Fibroblast of gingiva (primary cell): ENCODE measurements at regions not wholly inside any gene's neighbourhood (a gene's known extent, or its start where the extent isn't known, plus 50 kb on each side); places are given as distances from the start of the nearest gene placed in this dataset.
"Not testable (repeated sequence)": the region's sequence is repeated elsewhere in the genome, so short reads cannot be mapped to it uniquely, and the experiment has no call there.

ENCODE experiments used
- DNase-seq: peaks from one replicate; pipeline ENCODE4 v3.0.0-alpha.2; 2011; ENCODE audit warnings: low read depth

DNA sequence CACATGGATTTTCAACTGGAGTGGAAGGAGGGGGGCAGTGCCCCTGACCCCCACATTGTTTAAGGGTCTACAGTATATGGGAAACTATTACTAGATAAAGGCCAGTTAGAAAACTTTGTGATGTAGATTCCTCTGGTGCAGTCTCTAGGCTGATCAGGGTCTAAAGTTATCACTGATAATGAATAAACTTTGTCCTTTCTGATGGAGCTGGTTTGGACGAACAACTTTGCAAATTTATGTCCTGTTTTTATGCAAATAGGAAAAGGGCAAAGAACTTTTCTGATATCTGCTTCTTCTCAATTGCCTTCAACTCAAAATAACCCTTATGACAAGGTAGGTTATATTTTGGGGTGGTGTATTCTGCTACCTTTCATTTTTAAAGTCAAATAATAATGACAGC is 829.2 kb upstream of the ACVR2A start:
- no peak for DNase-seq

DNA sequence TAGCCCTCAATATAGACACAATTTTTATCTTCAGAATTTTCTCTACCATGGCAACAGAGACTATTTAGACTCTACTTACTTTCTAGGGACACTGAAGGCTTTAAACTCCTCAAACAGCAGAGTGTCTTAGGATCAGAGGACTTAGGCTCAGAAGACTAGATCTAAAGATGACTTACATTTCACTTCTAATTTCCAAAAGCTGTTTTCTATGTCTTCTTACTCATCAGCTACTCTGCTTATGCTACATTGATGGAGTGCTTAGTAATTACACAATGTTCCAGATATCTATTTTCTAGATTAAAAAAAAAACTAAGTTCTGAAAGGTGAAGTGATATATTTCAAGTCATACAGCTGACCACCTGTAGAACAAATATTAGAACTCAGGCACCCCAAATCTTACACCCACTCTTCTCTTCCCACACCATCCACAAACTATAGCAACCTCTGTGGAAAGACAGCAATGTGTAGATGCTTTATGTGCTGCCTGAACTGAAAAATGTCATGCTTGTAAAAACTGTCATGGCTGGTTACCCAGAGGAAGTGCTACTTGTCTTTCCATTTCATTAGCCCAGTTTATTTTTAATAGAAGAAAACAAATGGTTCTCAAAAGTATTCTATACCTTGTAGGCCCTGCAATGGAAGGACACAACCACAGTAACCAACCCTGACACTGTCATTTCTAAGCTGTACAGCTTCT is 831.0 kb upstream of the ACVR2A start:
- no peak for DNase-seq

DNA sequence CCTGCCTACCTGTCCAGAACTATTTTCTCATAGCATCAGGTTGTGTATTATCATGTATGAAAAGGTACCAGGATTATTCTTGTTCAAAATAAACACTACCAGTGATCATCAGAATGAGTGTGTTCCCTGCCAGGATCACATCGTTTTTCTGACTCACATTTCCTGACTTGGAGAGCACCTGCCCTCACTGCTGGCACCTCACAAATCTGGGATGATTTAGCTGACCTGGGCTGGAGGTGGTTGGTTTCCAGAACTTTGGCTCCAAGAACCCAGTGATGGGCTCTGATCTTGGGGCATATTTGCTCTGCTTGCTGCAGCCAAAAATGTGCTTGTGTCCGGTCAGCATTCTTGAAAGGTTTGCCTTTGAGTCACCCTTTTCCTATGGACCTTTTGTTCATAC is 836.3 kb upstream of the ACVR2A start:
- DNase-seq, result no peak

DNA sequence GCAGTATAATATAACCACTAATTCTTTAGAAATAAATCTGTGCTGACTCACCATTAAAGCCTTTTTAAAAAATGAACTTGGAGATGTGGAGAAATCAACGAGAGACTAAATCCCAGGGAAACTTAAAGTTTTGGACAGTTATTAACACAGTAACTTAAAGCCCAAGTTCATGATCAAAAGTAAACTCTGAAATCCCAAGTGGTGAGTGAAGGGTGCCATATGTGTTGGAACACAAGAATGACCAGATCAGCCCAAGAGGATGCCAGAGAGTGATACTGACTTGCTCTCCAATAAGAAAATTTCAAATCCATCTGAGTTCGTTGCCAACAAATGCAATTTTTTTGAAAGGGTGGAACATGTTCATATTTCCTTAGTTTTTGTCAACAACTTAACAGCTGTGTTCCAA is 838.1 kb upstream of the ACVR2A start:
- peak; percentile 95 for DNase-seq

DNA sequence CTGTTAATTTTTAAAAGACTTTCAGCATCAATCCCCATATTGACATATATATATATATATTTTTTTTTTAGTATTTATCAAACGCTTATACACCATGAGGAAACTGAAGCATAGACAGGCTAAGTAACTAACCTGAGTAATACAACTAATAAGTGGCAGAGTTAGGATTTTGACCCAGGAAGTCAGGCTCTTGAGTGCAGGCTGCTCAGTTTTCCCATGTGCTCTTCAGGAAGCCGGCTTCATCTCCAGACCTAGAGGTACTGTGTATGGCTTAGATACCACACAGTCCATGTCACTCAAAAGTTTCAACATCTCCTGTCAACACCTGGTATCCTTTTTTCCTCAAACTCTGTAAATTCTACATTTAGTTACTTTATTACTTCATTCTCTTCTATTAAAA is 841.7 kb upstream of the ACVR2A start:
- no peak for DNase-seq

DNA sequence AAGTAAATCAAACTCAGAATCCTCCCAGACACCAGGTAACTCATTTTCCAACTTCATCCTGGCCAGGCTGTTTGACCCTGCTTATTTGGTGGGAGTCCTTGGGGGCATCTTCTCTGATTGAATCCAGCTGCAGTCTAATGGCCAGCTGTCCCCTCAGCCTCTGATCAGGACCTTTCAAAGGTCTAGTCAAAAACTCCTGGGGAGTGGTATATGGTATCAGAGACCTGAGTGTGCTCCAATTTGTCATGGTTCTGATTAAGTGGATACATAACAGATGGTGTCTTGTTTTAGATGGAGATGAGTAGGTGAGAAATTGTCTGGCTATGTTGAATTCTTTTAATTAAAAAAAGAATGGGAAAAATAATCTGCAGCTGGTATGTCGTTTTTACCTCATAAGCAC is 842.6 kb upstream of the ACVR2A start:
- DNase-seq, result no peak

DNA sequence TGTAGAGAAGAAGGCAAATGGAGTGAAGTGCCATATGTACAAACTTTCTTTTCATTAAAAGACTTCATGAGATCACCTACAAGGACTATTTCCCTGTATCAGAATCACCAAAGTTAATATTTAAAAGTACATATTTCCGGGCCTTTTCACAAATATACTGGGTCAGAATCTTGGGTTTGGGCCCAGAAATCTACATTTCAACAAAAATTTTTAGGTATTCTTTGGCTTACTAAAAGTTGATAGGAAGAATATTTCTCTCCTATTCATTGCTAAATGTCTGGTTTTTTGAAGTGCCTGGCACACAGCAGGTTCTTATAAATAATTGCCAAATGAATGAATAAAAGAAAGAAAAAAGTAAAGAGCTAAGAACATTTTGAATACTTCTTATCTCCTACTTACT is 843.8 kb upstream of the ACVR2A start:
- DNase-seq, result no peak

DNA sequence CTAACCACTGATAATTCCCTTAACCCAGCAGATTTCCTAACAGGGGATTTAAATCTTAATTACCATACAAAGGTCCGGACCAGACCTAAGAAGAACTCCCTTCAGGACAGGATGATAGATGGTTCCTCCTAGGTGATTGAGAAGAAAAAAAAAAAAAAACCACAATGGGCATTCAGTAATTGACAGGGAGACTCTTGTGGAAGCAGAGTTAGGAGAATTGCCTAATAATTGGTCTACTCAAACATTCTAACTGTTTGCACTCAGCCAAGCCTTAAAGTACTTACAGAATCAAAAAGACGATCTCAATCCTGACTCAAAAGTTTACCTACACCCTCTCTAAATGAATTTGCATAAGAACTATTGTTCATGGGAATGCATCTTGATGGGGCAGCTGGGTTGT is 844.7 kb upstream of the ACVR2A start:
- DNase-seq, result not testable (repeated sequence)

DNA sequence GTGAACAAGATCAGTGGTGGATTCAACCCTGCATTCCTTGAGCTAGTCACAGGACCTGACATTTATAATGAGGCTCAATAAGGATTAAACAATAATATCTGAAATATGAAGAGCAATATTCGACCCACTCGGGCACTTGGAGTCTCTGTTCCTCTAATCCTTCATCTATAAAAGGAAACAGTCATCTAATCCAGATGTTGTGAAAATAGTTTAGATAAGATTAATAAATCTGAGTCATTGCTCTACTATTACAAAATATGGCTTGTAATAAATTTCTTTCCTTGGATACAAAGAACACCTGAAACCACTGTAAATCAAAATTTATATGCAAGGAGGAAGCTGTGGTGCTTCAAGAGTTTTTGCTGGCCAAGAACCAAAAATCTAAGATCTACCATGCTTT is 846.9 kb upstream of the ACVR2A start:
- DNase-seq, result peak; percentile 21

DNA sequence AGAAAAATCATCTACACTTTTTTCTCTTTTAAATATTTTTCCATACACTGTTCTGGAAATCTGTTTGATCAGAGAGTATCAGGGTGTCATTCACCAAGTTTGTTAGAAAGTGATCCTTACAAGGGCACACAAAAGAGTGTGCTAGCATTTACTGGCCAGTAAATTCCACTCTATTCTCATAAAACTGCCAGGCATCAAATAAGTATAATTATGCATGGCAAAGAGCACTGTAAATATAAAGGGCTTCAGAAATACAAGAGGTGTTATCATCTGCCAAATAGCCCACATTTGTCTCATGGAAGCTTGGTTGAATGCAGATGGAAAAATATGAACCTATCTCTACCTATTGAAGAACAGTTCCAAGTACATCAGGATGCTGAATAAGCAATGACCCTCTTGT is 847.3 kb upstream of the ACVR2A start:
- no peak for DNase-seq

DNA sequence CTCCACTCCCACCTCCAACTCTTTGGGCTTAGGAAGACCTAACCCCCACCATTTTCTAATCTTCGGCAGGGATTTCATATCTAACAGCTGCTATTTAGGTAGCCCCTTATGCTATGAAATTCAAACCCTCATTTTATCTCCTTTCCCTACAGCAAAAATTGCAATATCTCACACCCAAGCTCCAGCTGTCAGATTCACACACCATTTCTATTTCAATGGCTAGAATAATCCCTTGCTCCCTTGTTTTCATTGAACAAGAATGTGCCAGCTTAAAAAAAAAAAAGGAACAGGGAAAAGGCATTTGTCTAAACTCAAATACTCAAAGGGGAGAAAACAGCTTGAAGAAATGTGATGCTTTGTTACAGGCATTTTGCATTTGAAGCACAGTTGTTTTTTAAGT is 850.6 kb upstream of the ACVR2A start:
- DNase-seq, result no peak

DNA sequence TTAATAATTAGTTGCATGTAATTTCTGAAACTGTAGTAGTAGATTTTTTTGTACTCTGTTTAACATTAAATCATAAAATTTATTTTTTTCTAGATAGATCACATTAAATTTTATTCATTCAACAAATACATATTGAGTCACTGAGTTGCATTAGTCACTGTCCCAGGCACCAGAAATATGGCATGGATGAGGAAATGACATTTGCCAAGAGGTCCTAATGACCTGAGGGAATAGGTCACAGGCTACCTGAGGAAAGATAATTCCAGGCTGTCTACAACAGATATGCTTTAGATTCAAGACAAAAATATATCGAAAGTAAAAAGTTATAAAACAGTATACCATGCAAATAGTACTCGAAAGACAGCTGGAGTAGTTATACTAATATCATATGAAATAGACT is 852.4 kb upstream of the ACVR2A start:
- no peak for DNase-seq

DNA sequence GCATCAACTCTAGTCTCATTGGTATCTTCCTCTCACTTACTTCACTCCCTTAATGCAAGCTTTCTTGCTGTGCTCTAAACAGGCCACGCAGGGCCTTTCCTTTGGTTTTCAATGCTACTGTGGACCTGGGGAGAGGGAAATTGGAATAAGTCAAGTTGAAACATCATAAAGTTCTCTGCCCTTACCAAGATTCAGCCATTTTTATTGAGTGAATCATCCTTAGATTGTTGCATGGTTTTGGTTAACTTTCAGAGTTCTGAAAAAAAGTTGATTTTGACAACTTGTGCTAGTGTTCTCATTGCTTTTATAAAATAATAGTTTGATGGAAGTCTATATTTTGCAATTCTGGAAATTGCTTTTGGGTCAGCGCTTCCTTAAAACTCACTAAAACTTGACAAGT is 852.8 kb upstream of the ACVR2A start:
- DNase-seq, result no peak

DNA sequence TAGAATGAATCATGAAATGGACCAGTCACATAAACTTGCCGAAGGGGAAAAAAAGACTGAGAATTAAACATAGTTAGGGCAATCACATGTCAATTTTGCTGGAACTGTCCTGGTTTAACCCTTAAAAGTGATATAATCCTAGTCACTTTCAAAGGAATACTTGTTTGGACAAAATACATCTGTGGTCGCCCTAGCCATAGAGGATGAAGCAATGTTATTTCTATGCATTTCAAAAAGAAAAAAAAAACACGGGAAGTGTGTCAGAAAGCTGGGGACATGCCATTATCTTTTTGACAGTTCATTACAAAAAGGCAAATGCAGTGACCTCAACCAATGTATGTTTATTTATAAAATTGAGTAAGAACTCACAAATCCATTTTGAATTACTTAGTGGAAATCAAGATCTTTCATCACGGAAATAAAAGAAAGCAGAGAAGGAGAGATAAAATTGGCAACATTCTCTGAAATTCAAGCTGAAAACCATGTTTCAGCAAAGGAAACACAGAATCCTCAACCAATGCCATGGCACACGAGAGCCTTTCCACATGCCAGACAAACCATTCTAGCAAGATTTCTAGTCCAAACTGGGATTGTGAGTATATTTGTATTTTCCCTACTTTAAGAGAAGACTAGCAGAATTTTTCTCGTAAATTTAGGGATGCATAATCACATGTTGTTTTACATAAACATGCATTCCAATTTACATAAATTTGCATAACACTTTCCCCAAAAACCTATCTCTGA is 854.3 kb upstream of the ACVR2A start:
- DNase-seq, result peak; percentile 96

DNA sequence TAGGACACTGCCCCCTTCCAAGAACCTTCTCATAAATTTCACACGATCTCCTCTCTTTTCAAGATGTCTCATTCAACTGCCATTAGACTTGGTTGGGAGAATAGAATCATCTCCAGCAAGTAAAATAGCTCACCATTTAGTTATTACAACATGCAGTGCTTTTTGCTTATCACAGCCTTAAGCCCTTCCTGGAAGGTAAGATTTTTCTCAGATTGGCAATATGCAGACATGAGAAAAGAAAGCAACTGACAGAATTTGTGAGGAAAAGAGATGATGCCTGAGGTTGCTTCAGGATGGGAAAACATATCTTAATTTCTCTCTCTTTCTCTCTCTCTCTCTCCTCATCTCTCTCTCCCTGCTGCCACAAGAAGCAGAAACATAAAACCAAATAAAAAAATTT is 855.1 kb upstream of the ACVR2A start:
- DNase-seq, result no peak

DNA sequence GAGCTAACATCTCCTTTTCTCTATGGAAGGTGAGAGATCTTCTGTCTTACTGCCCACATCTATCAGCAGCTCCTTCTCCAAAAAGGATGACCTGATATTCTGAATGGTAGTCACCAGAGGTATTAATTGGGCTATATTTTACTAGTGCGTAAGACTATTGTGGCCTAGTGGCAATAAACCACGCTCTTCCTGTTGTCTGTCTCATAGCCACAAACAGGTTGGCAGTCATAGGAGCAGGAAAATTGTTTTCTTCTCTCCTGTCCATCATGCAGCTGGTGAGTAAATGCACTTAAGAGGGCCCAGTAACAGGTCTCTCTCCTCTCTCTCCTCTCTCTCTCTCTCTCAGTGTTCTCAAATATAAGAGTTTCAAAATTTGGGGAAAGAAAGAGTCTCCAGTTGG is 856.8 kb upstream of the ACVR2A start:
- DNase-seq, result no peak

DNA sequence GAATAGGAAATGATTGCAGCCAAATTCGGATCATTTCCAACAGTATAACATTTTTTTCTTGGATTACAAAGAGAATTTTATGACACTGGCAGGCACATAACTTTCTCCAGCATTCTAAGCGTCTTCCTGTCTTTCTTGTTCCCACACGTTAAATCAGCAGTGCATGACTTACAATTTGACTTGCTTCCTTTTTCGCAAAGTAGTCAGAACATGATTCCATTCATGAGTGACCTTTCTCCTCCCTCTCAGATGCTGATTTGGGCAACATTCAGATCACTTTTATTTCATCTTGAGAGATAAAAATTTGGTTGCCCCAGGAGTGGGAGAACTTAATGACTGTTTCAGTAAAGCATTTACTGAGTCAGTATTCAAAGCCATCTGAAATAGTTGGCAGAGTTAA is 858.7 kb upstream of the ACVR2A start:
- peak; percentile 57 for DNase-seq

DNA sequence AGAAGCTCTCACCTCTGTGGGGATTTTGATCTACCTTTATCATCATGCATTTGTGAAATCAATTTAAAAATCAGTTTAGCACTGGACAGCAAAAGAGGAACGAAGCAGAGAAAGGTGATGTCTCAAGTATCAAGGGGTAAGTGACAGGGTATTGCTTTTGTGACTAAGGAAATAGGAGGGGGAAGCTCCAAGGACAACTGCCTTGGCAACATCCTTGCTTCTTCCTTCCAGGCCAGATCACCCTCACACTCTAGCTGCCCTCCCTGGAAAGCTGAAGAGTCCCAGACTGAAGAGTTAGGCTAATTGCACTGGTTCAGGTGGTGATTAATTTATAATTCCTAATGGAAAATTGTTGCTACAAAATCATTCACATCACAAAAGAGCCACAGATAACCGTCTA is 859.1 kb upstream of the ACVR2A start:
- DNase-seq, result no peak

DNA sequence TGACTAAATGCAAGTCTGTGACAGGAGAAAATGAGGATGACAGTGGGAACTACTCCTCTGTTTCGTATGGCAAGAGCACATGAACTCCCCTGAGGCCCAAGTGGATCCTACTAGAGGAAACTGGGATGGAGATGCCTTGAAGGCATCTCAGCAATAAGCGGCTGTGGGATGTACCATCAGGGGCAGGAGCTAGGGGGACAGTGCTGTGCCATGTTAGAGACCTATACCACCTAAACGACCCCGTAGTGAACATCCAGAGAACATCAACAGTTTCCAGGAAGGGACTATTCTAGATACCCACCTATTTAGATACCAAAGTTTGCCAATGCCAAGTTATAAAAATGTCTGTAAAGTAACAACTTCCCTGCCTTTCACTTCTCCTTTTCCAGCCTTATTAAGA is 860.8 kb upstream of the ACVR2A start:
- no peak for DNase-seq

DNA sequence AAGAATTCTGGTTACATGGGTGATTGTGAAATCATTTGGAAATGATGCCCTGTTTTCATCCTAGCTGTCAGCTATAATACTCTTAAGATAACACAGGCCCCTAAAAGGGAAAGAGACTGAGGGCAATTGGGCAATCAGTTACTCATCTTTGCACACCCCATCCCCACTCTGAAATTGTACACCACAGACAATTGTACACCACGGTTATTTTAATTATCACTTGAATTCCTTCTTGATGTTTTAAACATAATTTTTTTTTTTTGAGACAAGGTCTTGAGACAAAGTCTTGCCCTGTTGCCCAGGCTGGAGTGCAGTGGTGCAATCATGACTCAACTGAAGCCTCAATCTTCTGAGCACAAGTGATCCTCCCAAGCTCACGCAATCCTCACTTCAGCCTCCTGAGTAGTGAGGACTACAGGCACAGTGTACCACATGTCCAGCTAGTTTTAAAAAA is 862.4 kb upstream of the ACVR2A start:
- DNase-seq, result peak; percentile 99

DNA sequence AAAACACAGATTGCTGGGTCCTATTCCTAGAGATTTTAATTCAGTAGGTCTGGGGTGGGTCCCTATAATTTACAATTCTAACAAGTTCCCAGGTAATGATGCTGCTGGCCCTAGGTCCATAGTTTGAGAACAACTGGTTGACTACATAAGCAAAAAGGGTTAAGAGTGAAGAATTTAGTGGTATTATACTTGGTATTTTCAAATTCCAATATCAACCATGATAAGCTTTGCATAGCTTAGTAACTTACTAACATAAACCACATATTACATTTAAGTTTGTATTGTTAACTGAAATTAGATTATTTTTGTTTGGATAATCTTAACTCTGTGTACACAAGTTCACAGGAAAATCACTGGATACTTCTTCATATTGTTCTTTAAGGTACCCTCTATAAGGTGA is 862.9 kb upstream of the ACVR2A start:
- DNase-seq, result peak; percentile 6

DNA sequence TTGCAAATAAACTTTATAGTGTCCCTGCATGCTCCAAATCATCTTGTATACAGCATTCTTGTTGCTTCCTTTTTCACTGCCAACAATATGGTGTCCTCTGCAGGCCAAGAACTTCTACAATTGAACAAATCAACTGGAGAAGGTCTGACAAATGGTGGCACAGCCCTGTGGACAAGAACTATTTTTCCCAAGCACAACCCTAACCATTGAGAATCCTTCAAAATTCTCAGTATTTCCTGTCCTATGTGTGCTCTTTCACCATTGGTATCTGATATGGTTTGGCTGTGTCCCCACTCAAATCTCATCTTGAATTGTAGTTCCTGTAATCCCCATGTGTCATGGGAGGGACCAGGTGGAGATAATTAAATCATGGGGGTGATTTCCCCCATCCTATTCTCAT is 865.1 kb upstream of the ACVR2A start:
- DNase-seq, result no peak

DNA sequence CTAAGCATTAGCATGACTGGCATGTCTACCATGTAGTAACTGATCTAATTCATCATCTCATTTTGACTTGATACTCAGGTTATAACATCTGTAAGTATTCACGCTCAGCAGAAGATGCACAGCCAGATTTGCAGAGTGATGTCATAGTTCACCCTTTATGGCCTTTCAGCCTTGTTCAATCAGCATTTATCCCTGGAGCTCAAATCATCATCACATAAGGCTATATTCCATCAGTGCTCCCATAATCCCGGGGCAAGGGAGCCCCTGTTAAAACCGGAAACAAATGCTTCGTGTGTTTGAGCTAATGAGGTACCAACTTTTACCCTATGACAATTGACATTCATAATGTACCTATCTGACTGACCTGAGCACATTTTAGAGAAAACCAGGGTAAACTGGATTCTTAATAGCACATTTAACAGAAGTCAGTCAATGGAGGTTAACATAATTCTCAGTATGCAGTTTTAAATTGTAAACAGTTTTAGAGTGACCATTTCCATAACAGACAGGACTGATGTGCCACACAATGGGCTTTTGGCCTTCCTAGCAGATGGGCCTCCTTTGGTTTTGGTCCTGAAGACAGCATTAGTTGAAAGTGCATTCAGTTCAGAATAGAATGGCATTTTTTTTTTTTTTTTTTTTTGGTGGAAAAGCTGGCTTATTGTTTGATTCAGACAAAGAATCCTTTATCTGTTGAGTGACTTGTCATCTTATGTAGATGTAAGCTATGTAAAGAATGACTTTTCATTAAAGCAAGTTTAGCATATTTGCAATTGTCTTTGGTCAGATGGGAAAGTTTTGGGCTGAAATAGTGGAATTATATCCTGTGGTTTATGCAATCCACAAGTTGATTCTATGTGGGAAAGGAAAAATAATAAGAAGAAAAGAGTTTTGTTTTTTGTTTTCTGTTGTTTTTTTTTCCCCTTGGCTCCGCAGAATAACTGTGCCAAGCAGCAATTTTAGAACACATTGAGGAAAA is 866.0 kb upstream of the ACVR2A start:
- peak; percentile 54 for DNase-seq
